ENCODE measurements at regions not wholly inside any gene's neighbourhood (a gene's known extent, or its start where the extent isn't known, plus 50 kb on each side); places are given as distances from the start of the nearest gene placed in this dataset.

- Histone ChIP-seq H4K20me1 (ENCODE audit: insufficient read depth) (no peaks in the 10 kb centered on the region), H3K27me3 (ENCODE audit: insufficient read depth) (peaks cover 5% of the 10 kb centered on the region; the same call in 1 of the 2 replicates), H2AFZ (ENCODE audit: low read depth) (no peak overlapping the region), H3K79me2 (ENCODE audit: insufficient read depth) (no peaks in the 10 kb centered on the region), H3K27ac (ENCODE audit: low read depth in 2 of 2, low read length in 1 of 2) (no peak overlapping the region), H3K4me3 (ENCODE audit: low read depth in 2 of 2, low read length in 1 of 2) (no peak overlapping the region), H3K9ac (no peak overlapping the region), H3K9me3 (no peaks in the 10 kb centered on the region), H3K4me2 (no peak overlapping the region), H3K4me1 (ENCODE audit: control insufficient read depth in 1 of 2, insufficient read depth in 2 of 2, low read depth in 1 of 2, low read length in 1 of 2) (no peaks in the 10 kb centered on the region), H3F3A (replicated peaks; ENCODE audit: insufficient read depth) (no peaks in the 10 kb centered on the region), H3K9me2 (no peaks in the 10 kb centered on the region), H3K36me3 (replicated peaks in 1 of 2; ENCODE audit: control insufficient read depth in 1 of 2, insufficient read depth in 2 of 2, low read length in 1 of 2) (no peaks in the 10 kb centered on the region)
- 11% methylated on average over 2 of the region's 2 CpGs for WGBS (ENCODE audit: low lambda C conversion rate)
- ChIA-PET CTCF (interaction anchor here (1.9 kb wide), 1 partner anchor 9 kb away, joined by 7 read pairs; no protein-coding TSS in a partner anchor), POLR2A (no interaction called here)
- no peak for DNase-seq
- TF ChIP-seq RFX5 (IDR thresholded peaks at IDR 0.05; ENCODE audit: low read length) (no peak), USF1 (IDR thresholded peaks at IDR 0.05; ENCODE audit: borderline replicate concordance, low read depth) (no peak), MAX (IDR thresholded peaks at IDR 0.05; ENCODE audit: low read depth) (no peak), SMC3 (IDR thresholded peaks at IDR 0.05; ENCODE audit: low read depth, low read length) (no peak), SIN3A (IDR thresholded peaks at IDR 0.05; ENCODE audit: borderline replicate concordance, low read depth, low read length) (no peak), ELF1 (IDR thresholded peaks at IDR 0.05) (no peak), TAF1 (IDR thresholded peaks at IDR 0.05; ENCODE audit: borderline replicate concordance, low read depth, low read length) (no peak), FOXM1 (IDR thresholded peaks at IDR 0.05; ENCODE audit: low read depth) (no peak), MEF2A (IDR thresholded peaks at IDR 0.05; ENCODE audit: borderline replicate concordance, low read depth) (no peak), EZH2phosphoT487 (IDR thresholded peaks at IDR 0.05; ENCODE audit: borderline replicate concordance, low read depth) (no peak), POLR2AphosphoS5 (IDR thresholded peaks at IDR 0.05; ENCODE audit: low read depth, low read length) (no peak), GABPA (IDR thresholded peaks at IDR 0.05; ENCODE audit: low read depth) (no peak), TCF12 (IDR thresholded peaks at IDR 0.05) (no peak), FOXJ3 (CRISPR knock-in tag; IDR thresholded peaks at IDR 0.05) (no peak), RAD21 (IDR thresholded peaks at IDR 0.05; ENCODE audit: low read length) (no peak), ZBTB33 (IDR thresholded peaks at IDR 0.05; ENCODE audit: borderline replicate concordance, low read depth) (no peak), EP300 (IDR thresholded peaks at IDR 0.05; ENCODE audit: borderline replicate concordance in 1 of 2, low read depth in 1 of 2, low read length in 1 of 2) (no peak)
- TF ChIP-seq, protein P1, sequence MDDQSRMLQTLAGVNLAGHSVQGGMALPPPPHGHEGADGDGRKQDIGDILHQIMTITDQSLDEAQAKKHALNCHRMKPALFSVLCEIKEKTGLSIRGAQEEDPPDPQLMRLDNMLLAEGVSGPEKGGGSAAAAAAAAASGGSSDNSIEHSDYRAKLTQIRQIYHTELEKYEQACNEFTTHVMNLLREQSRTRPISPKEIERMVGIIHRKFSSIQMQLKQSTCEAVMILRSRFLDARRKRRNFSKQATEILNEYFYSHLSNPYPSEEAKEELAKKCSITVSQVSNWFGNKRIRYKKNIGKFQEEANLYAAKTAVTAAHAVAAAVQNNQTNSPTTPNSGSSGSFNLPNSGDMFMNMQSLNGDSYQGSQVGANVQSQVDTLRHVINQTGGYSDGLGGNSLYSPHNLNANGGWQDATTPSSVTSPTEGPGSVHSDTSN (IDR thresholded peaks at IDR 0.05), result no peak
These were observed 58.9 kb upstream of the SPANXB1 start for GRCh38 chrX:140943513-140943912.
